Sigmoid colon (tissue), 4 donors: ENCODE measurements at regions not wholly inside any gene's neighbourhood (a gene's known extent, or its start where the extent isn't known, plus 50 kb on each side); places are given as distances from the start of the nearest gene placed in this dataset.

ENCODE experiments used
- CTCF ChIP-seq, 4 experiments: fragments of 450-650 bp in 3 of 4; fragments of 200-600 bp in 1 of 4; IDR thresholded peaks; one replicate each; pipeline ENCODE4 v1.5.1; 2016 to 2019; ENCODE audit warnings: antibody characterized with exemption in 4 of 4, mild to moderate bottlenecking in 3 of 4, moderate library complexity in 2 of 4
- EP300 ChIP-seq, 4 donors: sonication (generic); formaldehyde crosslinking; IDR thresholded peaks; one replicate each; pipeline ENCODE4 v1.6.1; 2017; ENCODE audit warnings: antibody characterized with exemption in 4 of 4
- POLR2A ChIP-seq, 2 donors: fragments of 450-650 bp; IDR thresholded peaks; one replicate each; pipeline ENCODE4 v1.6.1; 2016; ENCODE audit warnings: antibody characterized with exemption in 2 of 2, mild to moderate bottlenecking in 2 of 2, moderate library complexity in 2 of 2
- POLR2AphosphoS5 ChIP-seq, 4 donors: sonication (generic); formaldehyde crosslinking; IDR thresholded peaks; one replicate each; pipeline ENCODE4 v1.6.1; 2017; ENCODE audit warnings: antibody characterized with exemption in 4 of 4

DNA sequence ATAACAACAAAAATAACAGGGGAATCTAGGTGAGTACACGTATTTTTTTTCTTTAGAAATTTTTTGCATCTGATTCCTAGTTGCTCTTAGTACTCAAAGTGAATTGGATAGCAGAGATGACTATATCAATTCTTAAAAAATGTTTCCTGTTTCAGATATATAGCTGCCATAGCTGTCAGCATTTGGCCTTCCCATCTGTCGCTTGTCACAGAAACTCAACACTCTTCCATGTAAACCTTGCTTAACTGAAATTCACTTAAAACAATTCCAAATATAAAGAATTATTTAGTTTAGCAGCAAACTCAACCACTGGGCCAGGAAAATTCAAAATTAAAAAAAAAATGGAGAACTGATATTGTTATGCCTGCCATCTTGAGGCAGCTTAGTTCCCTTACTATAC, 807.5 kb downstream of the IGSF11 start:
- TF ChIP-seq POLR2A (IDR thresholded peaks at IDR 0.05), result no peak
- TF ChIP-seq EP300 (IDR thresholded peaks at IDR 0.05), result no peak
- no peak for TF ChIP-seq CTCF (IDR thresholded peaks at IDR 0.05)
- no peak for TF ChIP-seq POLR2AphosphoS5 (IDR thresholded peaks at IDR 0.05)
